ENCODE measurements at regions not wholly inside any gene's neighbourhood (a gene's known extent, or its start where the extent isn't known, plus 50 kb on each side); places are given as distances from the start of the nearest gene placed in this dataset.
"Not testable (repeated sequence)": the region's sequence is repeated elsewhere in the genome, so short reads cannot be mapped to it uniquely, and the experiment has no call there.

DNA sequence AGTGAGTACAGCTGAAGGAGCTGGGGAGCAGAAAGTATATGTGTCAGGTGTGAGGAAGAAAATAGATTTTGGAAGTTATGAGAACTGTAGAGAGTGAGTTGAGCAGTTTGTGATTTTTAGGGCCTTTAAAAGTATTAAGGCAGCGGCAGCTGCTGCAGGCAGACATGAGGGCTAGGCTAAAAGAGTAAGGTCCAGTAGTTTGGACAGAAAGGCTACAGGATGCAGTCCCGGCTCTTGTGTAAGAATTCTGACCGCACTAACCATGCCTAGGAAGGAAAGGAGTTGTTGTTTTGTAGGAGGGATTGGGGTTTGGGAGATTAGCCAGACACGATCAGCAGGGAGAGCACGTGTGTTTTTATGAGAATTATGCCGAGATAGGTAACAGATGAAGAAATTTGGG, 1144.9 kb downstream of the SORCS1 start:
- H4K20me1 ChIP-seq (ENCODE audit: insufficient read depth, low read length); H3K23ac ChIP-seq (ENCODE audit: low read depth, low read length); H3K27ac ChIP-seq (ENCODE audit: insufficient read depth, low read length); H3K9ac ChIP-seq (ENCODE audit: low read depth, low read length); H3K4me1 ChIP-seq (ENCODE audit: control insufficient read depth, insufficient read depth, low read length); H3K4ac ChIP-seq (ENCODE audit: low read depth, low read length); H2BK20ac ChIP-seq (ENCODE audit: low read depth, low read length); CTCF ChIA-PET; H3K79me1 ChIP-seq (ENCODE audit: low read depth in 1 of 2, low read length in 2 of 2); POLR2A ChIA-PET (ENCODE audit: unreplicated experiment); H3K27me3 ChIP-seq (ENCODE audit: control insufficient read depth, insufficient read depth, low read length); H3K14ac ChIP-seq (replicated peaks; ENCODE audit: low read depth, low read length); H2AK9ac ChIP-seq (replicated peaks; ENCODE audit: low read depth, low read length, poor library complexity); H4K91ac ChIP-seq (ENCODE audit: insufficient read depth, low read depth, low read length); H3K9me1 ChIP-seq (ENCODE audit: insufficient read depth, low read length); H2AFZ ChIP-seq (replicated peaks; ENCODE audit: low read length, poor library complexity); H2BK15ac ChIP-seq (ENCODE audit: low read depth, low read length); dilution Hi-C loops (cut with HindIII; ENCODE audit: low sequenced_read_pairs, unreplicated experiment); H3K4me3 ChIP-seq (ENCODE audit: insufficient read depth, low read depth, low read length); H4K8ac ChIP-seq (ENCODE audit: low read depth in 2 of 2, low read length in 2 of 2); H3K4me2 ChIP-seq (ENCODE audit: low read depth, low read length); H2BK120ac ChIP-seq (ENCODE audit: low read depth, low read length); H3K18ac ChIP-seq (ENCODE audit: low read depth, low read length); ATAC-seq (ENCODE audit: low read depth); intact Hi-C loops (cut with micrococcal nuclease); BruUV-seq (replicated peaks); H3K9me3 ChIP-seq (ENCODE audit: control insufficient read depth, insufficient read depth, low read length); H4K5ac ChIP-seq (ENCODE audit: low read depth, low read length); H3K36me3 ChIP-seq (ENCODE audit: control insufficient read depth, insufficient read depth, low read length); H3K56ac ChIP-seq (ENCODE audit: extremely low read depth, insufficient read depth, low read length); H2AK5ac ChIP-seq (ENCODE audit: low read depth, low read length); DNase-seq; in situ Hi-C loops (cut with MboI; ENCODE audit: low sequenced_read_pairs); H2BK5ac ChIP-seq (ENCODE audit: low read depth, low read length, poor library complexity, severe bottlenecking): not testable (repeated sequence)
- WGBS, 2 experiments (ENCODE audit: extremely low coverage in 2 of 2, insufficient read length in 1 of 2): 38% methylated on average over 4 of the region's 6 CpGs; no CpG with 5 or more reads in 1 of the 2 experiments

DNA sequence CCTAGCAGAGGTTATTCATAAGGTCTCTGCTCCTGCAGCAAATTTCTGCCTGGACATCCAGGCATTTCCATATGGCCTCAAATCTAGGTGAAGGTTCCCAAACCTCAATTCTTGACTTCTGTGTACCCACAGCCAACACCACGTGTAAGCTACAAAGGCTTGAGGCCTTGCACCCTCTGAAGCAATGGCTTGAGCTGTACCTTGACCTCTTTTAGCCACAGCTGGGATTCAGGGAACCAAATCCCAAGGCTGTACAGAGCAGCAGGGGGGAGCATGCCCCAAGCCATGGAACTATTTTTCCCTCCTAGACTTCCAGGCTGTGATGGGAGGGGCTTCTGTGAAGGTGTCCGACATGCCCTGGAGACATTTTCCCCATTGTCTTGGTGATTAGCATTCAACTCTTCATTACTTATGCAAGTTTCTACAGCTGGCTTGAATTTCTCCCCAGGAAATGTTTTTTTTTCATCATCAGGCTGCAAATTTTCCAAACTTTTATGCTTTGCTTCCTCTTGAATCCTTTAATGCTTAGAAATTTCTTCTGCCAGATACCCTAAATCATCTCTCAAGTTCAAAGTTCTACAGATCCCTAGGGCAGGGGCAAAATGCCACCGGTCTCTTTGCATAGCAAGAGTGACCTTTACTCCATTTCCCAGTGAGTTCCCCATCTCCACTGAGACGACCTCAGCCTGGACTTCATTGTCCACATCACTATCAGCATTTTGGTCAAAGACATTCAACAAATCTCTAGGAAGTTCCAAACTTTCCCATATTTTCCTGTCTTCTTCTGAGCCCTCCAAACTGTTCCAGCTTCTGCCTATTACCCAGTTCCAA, 1148.9 kb downstream of the SORCS1 start:
- CTCF ChIA-PET; H2AK9ac ChIP-seq (replicated peaks; ENCODE audit: low read depth, low read length, poor library complexity); H3K56ac ChIP-seq (ENCODE audit: extremely low read depth, insufficient read depth, low read length); H2BK120ac ChIP-seq (ENCODE audit: low read depth, low read length); H3K27ac ChIP-seq (ENCODE audit: insufficient read depth, low read length); POLR2A ChIA-PET (ENCODE audit: unreplicated experiment); H4K5ac ChIP-seq (ENCODE audit: low read depth, low read length); H3K9me3 ChIP-seq (ENCODE audit: control insufficient read depth, insufficient read depth, low read length); intact Hi-C loops (cut with micrococcal nuclease); H4K20me1 ChIP-seq (ENCODE audit: insufficient read depth, low read length); H4K91ac ChIP-seq (ENCODE audit: insufficient read depth, low read depth, low read length); in situ Hi-C loops (cut with MboI; ENCODE audit: low sequenced_read_pairs); H3K9me1 ChIP-seq (ENCODE audit: insufficient read depth, low read length); H3K18ac ChIP-seq (ENCODE audit: low read depth, low read length); H2AK5ac ChIP-seq (ENCODE audit: low read depth, low read length); H3K4me1 ChIP-seq (ENCODE audit: control insufficient read depth, insufficient read depth, low read length); H3K27me3 ChIP-seq (ENCODE audit: control insufficient read depth, insufficient read depth, low read length); H3K79me1 ChIP-seq (ENCODE audit: low read depth in 1 of 2, low read length in 2 of 2); H3K9ac ChIP-seq (ENCODE audit: low read depth, low read length); H3K4me2 ChIP-seq (ENCODE audit: low read depth, low read length); H3K23ac ChIP-seq (ENCODE audit: low read depth, low read length); H3K36me3 ChIP-seq (ENCODE audit: control insufficient read depth, insufficient read depth, low read length); ATAC-seq (ENCODE audit: low read depth); H2BK15ac ChIP-seq (ENCODE audit: low read depth, low read length); H3K14ac ChIP-seq (replicated peaks; ENCODE audit: low read depth, low read length); H2AFZ ChIP-seq (replicated peaks; ENCODE audit: low read length, poor library complexity); BruUV-seq (replicated peaks); H2BK5ac ChIP-seq (ENCODE audit: low read depth, low read length, poor library complexity, severe bottlenecking); H2BK20ac ChIP-seq (ENCODE audit: low read depth, low read length); dilution Hi-C loops (cut with HindIII; ENCODE audit: low sequenced_read_pairs, unreplicated experiment); H3K4ac ChIP-seq (ENCODE audit: low read depth, low read length); H3K4me3 ChIP-seq (ENCODE audit: insufficient read depth, low read depth, low read length); DNase-seq; H4K8ac ChIP-seq (ENCODE audit: low read depth in 2 of 2, low read length in 2 of 2): not testable (repeated sequence)
- WGBS, 2 experiments (ENCODE audit: extremely low coverage in 2 of 2, insufficient read length in 1 of 2): 13% methylated on average over 3 of the region's 4 CpGs; no CpG with 5 or more reads in 1 of the 2 experiments
